ENCODE measurements at regions not wholly inside any gene's neighbourhood (a gene's known extent, or its start where the extent isn't known, plus 50 kb on each side); places are given as distances from the start of the nearest gene placed in this dataset.
A peak's percentile ranks its signal among the peaks of the same experiment; 100 is the strongest.

- no peak for DNase-seq (ENCODE audit: low spot score)
Measured at GRCh38 chr11:119885067-119885466, 156.1 kb upstream of the NECTIN1 start.

- no peak for DNase-seq (ENCODE audit: low spot score)
Measured at GRCh38 chr11:119882316-119882715, 153.3 kb upstream of the NECTIN1 start.

GRCh38 chr11:119880873-119881272, 151.9 kb upstream of the NECTIN1 start:
- DNase-seq (ENCODE audit: low spot score): no peak

GRCh38 chr11:119880143-119880542, 151.1 kb upstream of the NECTIN1 start:
- no peak for DNase-seq (ENCODE audit: low spot score)

- no peak for DNase-seq (ENCODE audit: low spot score)
Measured at GRCh38 chr11:119878990-119879389, 150.0 kb upstream of the NECTIN1 start.

- no peak for DNase-seq (ENCODE audit: low spot score)
Measured at GRCh38 chr11:119876841-119877240, 147.8 kb upstream of the NECTIN1 start.

- no peak for DNase-seq (ENCODE audit: low spot score)
Measured at GRCh38 chr11:119875841-119876600, 147.0 kb upstream of the NECTIN1 start.

GRCh38 chr11:119874660-119875238, 145.7 kb upstream of the NECTIN1 start:
- no peak for DNase-seq (ENCODE audit: low spot score)

GRCh38 chr11:119873761-119874421, 144.9 kb upstream of the NECTIN1 start:
- DNase-seq (ENCODE audit: low spot score): no peak

GRCh38 chr11:119872611-119873310, 143.8 kb upstream of the NECTIN1 start:
- DNase-seq (ENCODE audit: low spot score): no peak

GRCh38 chr11:119865661-119866156, 136.7 kb upstream of the NECTIN1 start:
- DNase-seq (ENCODE audit: low spot score): no peak

GRCh38 chr11:119864836-119865235, 135.8 kb upstream of the NECTIN1 start:
- no peak for DNase-seq (ENCODE audit: low spot score)

- DNase-seq (ENCODE audit: low spot score): peak; percentile 88
Measured at GRCh38 chr11:119863851-119864601, 135.0 kb upstream of the NECTIN1 start.

GRCh38 chr11:119863236-119863635, 134.2 kb upstream of the NECTIN1 start:
- no peak for DNase-seq (ENCODE audit: low spot score)

GRCh38 chr11:119861160-119861559, 132.2 kb upstream of the NECTIN1 start:
- no peak for DNase-seq (ENCODE audit: low spot score)

- DNase-seq (ENCODE audit: low spot score): no peak
Measured at GRCh38 chr11:119860561-119861094, 131.6 kb upstream of the NECTIN1 start.

- DNase-seq (ENCODE audit: low spot score): no peak
Measured at GRCh38 chr11:119859684-119860083, 130.7 kb upstream of the NECTIN1 start.

- DNase-seq (ENCODE audit: low spot score): no peak
Measured at GRCh38 chr11:119858288-119858687, 129.3 kb upstream of the NECTIN1 start.

GRCh38 chr11:119856681-119857485, 127.9 kb upstream of the NECTIN1 start:
- no peak for DNase-seq (ENCODE audit: low spot score)

- DNase-seq (ENCODE audit: low spot score): no peak
Measured at GRCh38 chr11:119855066-119855465, 126.1 kb upstream of the NECTIN1 start.

GRCh38 chr11:119854521-119854920, 125.5 kb upstream of the NECTIN1 start:
- DNase-seq (ENCODE audit: low spot score): no peak
